ENCODE measurements at regions not wholly inside any gene's neighbourhood (a gene's known extent, or its start where the extent isn't known, plus 50 kb on each side); places are given as distances from the start of the nearest gene placed in this dataset.

DNA sequence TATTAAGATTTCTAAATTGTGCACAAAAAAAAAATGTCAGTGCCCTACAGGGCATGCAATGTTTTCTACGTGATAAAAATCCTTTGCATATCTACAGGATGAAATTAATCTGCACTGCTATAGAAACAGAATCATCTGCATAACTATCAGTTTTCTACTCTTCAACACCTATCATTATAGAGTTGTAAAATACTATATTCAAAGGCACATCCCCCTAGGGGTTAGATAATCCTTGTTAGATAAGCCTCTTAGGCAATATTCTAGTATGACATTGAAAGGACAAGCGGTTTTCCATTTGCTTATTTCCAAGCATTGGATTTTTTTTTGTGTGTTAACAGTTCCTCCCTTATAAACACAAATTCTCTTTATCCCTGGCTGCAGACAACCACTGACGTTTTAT lies 98.7 kb upstream of the LAMA2 start:
- TF ChIP-seq, protein P1, sequence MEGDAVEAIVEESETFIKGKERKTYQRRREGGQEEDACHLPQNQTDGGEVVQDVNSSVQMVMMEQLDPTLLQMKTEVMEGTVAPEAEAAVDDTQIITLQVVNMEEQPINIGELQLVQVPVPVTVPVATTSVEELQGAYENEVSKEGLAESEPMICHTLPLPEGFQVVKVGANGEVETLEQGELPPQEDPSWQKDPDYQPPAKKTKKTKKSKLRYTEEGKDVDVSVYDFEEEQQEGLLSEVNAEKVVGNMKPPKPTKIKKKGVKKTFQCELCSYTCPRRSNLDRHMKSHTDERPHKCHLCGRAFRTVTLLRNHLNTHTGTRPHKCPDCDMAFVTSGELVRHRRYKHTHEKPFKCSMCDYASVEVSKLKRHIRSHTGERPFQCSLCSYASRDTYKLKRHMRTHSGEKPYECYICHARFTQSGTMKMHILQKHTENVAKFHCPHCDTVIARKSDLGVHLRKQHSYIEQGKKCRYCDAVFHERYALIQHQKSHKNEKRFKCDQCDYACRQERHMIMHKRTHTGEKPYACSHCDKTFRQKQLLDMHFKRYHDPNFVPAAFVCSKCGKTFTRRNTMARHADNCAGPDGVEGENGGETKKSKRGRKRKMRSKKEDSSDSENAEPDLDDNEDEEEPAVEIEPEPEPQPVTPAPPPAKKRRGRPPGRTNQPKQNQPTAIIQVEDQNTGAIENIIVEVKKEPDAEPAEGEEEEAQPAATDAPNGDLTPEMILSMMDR (IDR thresholded peaks at IDR 0.05; ENCODE audit: low read depth, low read length, poor library complexity, severe bottlenecking): no peak
- TF ChIP-seq EZH2phosphoT487 (IDR thresholded peaks at IDR 0.05; ENCODE audit: borderline replicate concordance, low read length): no peak

All from DOHH2 (cell line).